Stimulated activated CD8-positive, alpha-beta memory T cell treated with anti-CD3 and anti-CD28 coated beads, Interleukin-4, amount 100 ng/mL, for 48 hours (primary cell): ENCODE measurements at regions not wholly inside any gene's neighbourhood (a gene's known extent, or its start where the extent isn't known, plus 50 kb on each side); places are given as distances from the start of the nearest gene placed in this dataset.

Experiments
- DNase-seq: peaks from one replicate; pipeline ENCODE4 v3.0.0-alpha.2; 2020

DNA sequence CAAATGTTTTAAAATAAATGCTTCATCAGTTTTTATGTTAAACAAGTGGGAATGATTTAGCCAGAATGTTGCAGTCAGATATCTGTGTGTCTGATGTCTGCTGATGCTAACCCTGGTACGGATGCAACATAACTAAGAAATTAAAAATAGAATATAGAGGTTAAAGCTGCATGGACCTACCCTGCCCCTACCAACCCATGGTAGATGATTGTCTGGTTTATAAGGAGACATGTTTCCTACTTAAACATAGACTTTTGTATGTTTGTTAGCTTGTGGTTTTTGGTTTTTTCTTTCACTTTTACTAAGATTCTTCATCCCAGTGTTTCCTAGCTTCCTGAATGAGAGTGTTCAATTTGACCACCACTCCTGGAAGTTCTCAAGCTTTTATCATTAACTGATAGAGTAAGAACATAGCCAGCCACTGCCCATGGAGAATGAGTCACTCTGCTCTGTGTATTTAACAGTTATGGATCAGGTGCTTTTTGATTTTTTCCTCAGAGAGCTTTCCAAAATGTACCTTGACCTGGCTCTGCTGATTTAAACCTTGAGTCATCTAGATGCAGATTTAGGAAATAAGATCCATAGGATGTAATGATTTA is 70.7 kb upstream of the VEPH1 start:
- no peak for DNase-seq

DNA sequence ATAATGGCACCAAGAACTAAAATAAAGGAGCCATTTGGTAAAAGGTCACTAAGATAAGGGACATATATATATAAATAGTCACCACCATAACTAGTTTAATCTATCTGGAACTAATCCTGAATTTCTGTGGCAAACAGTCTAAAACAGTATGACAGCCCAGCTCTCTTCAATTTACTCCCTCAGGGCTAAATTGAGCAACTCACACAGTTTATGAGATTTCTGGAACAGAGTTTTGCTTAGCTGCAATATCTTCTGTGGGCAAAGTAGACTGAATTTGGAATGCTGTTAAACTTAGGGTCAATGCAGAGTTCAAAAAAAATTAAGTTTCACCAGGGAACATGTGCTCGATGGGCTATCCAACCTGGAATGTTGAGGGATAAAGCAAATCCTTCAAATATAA is 70.1 kb upstream of the VEPH1 start:
- no peak for DNase-seq

DNA sequence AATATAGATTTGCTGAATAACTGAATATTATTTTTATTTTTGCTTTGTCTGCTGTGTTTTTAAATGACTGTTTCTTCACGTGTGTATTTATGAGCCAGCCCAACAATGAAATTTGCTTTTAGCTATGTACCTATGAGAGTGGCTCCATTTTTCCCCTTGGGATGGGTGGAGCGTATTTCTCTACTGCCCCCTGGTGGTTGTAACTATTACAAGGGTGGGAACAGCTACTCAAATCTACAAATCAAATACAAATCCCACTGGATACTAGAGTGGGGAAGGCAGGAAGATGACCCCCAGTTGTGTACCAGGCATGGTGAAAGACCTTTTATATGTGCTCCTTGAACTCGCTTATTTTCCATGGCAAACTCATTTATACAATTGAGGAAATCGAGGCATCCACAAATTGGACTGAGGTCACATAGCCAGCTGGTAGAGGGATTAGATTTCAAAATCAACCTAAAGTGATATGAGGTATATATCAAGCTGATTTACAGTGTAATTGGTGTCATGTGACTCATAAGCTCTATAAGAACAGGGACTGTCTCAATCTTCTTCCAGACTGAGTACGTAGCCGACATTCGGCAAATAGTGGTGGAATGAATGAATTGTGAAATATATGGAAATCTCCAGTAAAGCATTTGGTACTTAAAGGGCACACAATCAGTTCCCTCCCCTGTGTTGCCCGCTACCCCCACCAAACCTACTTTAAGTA is 69.5 kb upstream of the VEPH1 start:
- DNase-seq = no peak

DNA sequence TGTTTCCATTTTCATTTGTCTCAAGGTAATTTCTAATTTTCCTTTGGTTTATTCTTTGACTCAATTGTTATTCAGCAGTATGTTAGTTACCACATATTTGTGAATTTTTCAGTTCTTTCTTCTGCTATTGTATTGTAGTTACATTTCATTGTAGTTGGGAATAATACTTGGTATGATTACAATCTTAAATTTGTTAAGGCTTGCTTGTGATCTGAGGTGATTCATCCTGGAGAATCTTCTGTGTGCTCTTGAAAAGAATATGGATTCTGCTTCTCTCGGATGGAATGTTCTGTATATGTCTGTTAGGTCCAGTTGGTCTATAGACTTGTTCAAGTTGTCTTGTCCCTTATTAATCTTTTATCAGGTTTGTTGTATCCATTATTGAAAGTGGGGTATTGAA is 63.4 kb upstream of the VEPH1 start:
- no peak for DNase-seq

DNA sequence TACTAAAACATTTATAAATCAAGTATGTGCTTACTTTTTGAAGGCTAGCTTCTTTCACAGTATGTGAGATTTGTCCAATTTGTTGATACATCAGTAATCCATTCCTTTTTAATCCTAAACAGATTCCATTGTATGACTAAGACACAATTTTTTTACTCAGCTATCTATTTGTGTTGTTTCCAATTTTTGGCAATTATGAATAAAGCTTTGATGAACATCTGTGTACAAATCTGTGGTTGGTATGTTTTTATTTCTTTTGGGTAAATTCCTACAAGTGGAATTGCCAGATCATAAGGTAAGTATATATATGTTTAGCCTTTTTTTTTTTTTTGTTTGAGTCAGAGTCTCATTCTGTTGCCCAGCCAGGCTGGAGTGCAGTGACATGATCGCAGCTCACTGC is 56.2 kb upstream of the VEPH1 start:
- DNase-seq = no peak
